ENCODE measurements at regions not wholly inside any gene's neighbourhood (a gene's known extent, or its start where the extent isn't known, plus 50 kb on each side); places are given as distances from the start of the nearest gene placed in this dataset.

GRCh38 chr2:236673823-236674185, 104.2 kb downstream of the ACKR3 start:
- DNase-seq (ENCODE audit: low read depth), result no peak

DNA sequence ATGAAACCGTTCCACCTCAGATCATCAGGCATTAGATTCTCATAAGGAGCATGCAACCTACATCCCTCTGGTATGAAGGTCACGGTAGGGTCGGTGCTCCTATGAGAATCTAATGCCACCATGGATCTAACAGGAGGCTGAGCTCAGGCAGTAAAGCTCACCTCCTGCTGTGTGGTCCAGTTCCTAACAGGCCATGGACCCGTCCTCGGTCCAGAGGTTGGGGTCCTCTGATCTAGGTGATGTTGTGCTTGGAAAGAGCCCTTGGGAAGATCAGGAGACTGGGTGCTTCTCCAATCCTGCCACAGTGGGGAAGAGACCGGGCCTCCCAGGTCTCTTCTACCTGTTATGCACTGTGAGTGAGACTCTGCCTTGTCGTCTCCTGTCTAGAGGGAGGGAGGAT, 104.6 kb downstream of the ACKR3 start:
- no peak for DNase-seq (ENCODE audit: low read depth)

DNA sequence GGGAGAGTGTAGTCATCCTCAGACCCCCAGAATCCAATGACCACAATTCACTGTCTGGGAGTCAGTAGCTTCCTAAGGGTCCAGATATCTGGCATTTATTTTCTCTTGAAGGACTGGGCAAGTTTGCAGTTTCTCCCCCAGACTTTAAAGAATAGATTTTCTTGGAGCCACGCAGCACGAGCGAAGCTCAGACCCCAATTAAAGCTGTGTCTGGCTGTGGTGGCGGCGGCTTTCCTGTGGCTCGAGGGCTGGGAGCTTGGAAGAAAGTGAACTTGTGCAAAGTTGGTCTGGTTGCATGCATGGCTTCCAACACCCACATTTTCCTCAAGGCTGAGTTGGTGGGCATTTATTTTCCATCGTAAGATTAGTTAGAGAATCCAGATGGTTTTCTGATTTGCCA, 105.0 kb downstream of the ACKR3 start:
- no peak for DNase-seq (ENCODE audit: low read depth)

- DNase-seq (ENCODE audit: low read depth), result no peak
These were observed 105.4 kb downstream of the ACKR3 start for GRCh38 chr2:236675051-236675450.

GRCh38 chr2:236675526-236675925, 105.9 kb downstream of the ACKR3 start:
- DNase-seq (ENCODE audit: low read depth), result no peak

DNA sequence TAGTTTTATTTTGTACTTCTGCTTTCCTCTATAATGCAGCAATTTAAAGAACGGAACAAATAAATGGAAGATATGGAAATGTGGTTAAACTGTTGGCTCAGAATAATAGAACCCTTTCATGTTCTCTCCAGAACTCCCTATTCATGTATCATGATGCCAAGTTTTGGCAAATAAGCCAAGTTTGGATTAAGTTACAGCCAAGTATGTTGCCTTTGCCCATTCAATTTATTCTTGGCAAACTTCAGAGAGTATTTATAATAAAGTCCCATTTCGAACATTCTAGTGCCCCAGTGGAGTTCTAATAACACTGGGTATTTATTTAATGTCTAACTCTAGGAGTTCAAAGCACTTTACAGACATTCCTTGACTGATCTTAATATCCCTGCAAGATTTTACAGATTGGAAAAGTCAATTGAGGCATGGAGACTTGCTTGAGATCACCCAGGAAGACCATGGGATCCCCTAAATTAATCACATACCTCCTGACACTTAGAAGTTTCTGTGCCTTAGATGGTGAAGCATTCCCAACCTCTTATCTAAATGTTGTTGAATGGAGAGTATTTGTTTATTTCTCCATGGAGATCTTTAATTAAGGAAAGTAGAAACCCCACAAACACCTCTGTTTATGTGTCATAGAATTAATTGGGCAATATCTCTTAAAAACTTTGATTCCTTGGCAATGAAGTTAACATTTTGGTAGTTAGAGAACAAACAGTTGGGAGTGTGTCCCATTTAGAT, 106.7 kb downstream of the ACKR3 start:
- DNase-seq (ENCODE audit: low read depth), result no peak

GRCh38 chr2:236677368-236677767, 107.7 kb downstream of the ACKR3 start:
- DNase-seq (ENCODE audit: low read depth), result no peak

DNA sequence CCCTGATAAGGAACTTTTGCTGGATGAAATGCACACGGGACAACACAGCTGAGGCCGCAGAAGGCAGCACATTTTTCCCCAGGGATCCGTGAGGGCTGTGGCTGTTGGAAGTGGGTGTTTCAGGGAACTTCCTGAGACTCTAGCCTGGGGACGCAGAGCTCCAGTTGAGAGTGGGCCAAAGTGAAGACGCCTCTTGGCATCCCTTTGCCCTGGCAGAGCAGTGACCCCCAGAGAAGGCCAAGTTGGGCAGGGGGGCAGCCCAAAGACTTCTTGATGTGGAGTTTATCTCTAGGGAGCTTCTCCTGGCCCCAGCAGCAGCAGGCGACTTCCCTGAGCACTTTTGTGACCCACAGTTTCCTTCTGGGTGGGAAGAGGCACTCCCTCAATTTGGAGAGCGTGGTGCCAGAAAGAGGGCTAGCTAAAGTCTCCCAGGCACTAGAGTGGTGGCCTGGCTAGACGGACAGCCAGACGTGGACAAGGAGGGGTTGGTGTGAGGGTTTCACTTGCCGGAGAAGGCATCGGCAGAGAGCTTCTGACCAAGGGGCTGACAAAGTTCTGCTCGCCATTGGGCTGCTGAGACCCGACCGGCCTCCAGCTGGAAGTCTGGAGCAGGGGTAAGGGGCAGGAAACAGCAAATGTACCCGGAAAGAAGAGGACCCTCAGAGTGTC, 108.8 kb downstream of the ACKR3 start:
- no peak for DNase-seq (ENCODE audit: low read depth)

- DNase-seq (ENCODE audit: low read depth), result no peak
These were observed 110.5 kb downstream of the ACKR3 start for GRCh38 chr2:236679884-236680860.

- no peak for DNase-seq (ENCODE audit: low read depth)
These were observed 113.2 kb downstream of the ACKR3 start for GRCh38 chr2:236682651-236683422.

DNA sequence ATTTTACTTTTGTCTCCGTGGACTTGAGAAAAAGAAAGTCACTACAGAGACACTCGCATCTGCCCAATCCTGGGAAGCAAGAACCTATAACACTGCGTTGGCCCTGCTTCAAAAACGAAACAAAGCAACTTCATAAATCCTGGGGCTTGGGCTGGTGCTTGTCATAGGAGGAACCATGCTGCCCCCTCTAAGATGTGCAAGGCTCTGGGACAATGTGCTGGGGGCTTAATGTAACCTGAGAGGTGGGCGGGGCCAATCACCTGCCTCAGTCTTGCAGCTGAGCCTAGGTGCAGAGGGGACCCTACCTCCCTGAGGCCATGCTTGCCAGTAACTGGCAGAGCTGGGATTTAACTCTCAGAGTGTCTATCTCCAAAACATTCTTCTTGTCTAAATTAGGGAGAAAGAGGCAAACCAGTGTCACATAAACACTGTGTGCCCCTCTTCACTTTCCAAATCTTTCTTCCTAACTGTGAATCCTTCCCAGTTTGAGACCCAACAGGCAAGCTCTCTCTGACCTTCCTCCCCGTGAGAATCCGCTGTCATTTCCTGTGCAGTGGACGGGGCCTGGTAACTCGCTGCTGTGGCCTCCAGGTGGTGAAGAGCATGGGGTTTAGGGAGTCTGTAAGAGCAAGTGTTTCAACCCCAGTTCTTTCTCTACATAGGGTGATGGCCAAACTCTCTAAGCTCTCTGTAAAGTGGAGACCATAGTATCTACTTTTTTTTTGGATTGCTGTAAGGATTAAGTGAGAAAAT, 115.1 kb downstream of the ACKR3 start:
- no peak for DNase-seq (ENCODE audit: low read depth)

DNA sequence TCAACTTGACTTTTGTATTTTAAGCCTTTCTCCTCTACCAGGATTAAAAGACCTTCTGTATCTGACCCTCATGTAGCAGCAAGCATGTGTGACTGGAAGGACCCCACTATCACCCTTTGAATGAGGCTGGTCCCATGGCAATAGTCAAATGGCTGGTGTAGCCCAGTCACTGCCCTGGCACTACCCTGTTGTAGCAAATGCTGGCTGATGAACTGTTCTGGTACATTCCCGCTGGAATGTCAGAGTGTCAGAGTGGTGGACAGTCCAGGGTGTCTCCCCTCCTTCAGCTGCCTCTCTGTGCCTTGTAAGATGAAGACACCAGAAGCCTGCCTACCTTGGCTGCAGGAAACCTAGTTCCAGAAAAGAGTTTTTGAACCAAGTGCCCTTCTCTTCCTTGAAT, 115.7 kb downstream of the ACKR3 start:
- DNase-seq (ENCODE audit: low read depth), result no peak

DNA sequence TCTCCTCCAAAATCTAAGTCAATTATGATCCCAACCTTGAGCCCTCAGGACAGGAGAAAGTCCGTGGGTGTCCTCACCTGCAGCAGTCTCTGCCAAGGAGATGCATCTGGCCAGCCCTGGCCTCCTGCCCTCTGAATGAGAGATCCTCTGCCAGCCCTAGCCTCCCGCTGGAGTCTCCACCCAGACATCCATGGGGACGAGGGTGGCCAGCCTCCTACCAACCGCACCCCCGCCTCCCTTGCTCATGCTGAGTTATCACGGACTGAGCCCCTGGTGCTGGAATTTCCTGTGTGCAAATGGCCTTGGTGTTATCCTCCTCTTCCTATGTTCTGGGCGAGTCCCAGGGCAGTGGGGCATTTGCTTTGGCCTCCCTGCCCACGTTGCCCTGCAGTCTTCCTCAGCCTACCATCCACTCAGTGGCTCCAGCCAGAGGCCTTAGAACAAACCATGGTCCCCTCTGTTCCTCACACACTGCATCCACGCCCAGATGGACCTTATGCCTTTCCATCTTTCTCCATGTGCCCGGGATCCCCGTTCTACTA, 116.4 kb downstream of the ACKR3 start:
- DNase-seq (ENCODE audit: low read depth), result no peak

- DNase-seq (ENCODE audit: low read depth), result no peak
These were observed 116.9 kb downstream of the ACKR3 start for GRCh38 chr2:236686561-236686960.

- DNase-seq (ENCODE audit: low read depth), result no peak
These were observed 117.8 kb downstream of the ACKR3 start for GRCh38 chr2:236687296-236687965.

DNA sequence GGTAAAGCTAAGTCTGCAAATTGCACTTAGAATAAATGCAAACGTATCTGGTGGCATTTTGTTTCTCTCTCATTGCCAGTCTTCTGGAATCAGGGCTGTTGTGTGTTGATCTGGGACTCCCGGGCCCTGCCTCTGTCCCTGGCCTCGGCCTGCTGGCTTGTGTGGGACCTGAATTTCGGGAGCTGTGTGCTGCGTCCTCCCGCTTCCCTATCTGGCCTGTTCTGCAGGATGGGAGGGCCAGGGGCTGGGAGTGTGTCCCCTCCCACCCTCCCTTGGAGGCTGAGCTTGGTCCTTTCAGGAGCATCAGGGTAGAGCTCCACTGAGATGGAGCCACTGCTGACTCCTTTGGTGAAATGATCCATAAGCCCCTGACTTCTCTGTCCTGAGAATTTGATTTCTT, 118.5 kb downstream of the ACKR3 start:
- DNase-seq (ENCODE audit: low read depth), result no peak

GRCh38 chr2:236688563-236689392, 119.2 kb downstream of the ACKR3 start:
- DNase-seq (ENCODE audit: low read depth), result no peak

- DNase-seq (ENCODE audit: low read depth), result no peak
These were observed 119.7 kb downstream of the ACKR3 start for GRCh38 chr2:236689393-236689700.

DNA sequence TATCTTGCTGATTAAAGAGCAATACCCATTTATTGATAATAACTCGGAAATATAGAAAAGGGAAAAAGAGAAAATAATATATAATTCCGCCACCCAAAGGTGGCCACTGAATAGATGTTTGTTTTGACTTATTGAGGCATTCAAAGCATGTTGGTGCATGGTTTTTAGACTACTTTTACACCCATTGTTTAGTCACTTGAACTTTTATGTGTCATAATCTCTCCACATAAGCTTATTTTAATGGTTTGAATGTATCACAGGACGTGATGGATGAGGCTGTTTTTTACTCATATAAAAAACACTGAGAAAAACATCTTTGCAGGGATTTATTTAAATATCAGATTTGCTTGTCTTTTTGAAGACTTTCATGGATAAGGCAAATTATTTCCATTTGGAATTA, 120.4 kb downstream of the ACKR3 start:
- DNase-seq (ENCODE audit: low read depth), result no peak

DNA sequence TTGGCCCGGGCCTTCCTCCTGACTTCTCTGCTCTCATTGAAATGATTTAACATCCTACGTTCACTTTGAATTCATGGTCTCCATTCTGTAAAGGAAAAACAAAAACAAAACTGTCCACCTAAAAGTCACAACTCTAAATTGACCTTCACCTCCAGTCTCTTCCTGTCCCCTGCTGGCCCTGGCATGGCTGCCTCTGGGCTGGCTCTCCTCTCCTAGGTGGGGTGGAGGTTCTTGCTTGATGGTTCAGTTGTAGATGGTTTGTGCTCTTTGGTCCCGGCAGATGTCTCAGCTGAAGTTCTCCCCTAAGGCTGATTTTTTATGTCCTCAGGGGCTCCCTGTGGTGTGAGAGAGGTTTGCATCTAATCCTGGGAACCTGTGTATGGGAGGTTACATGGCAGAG, 121.1 kb downstream of the ACKR3 start:
- DNase-seq (ENCODE audit: low read depth), result no peak
